ENCODE measurements at regions not wholly inside any gene's neighbourhood (a gene's known extent, or its start where the extent isn't known, plus 50 kb on each side); places are given as distances from the start of the nearest gene placed in this dataset.

DNA sequence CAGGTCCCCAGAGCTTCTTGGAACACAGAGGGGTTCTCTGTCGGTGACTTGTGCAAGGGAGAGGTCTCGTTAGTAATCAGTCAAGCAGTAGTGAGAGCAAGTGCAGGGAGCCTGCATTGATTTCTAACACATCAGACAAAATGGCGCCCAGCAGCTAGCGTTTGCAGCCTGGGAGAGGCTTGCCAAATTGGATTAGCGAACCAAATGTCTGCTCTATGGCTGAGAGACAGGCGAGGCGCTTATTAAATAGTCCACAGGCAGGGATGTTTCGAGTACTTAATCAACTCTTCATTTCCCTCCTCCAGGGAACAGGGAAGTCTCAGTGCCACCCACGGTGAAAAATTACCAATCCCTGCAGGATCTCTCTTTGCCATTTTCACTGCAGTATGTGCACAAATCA lies 131.4 kb upstream of the SHB start:
- no peak for TF ChIP-seq CTCF (conservative IDR thresholded peaks at IDR 0.05)
- no peak overlapping the region for H3K27ac ChIP-seq

GRCh38 chr9:38198140-38198539 lies 129.1 kb upstream of the SHB start:
- TF ChIP-seq CTCF (conservative IDR thresholded peaks at IDR 0.05): no peak
- no peak overlapping the region for H3K27ac ChIP-seq

DNA sequence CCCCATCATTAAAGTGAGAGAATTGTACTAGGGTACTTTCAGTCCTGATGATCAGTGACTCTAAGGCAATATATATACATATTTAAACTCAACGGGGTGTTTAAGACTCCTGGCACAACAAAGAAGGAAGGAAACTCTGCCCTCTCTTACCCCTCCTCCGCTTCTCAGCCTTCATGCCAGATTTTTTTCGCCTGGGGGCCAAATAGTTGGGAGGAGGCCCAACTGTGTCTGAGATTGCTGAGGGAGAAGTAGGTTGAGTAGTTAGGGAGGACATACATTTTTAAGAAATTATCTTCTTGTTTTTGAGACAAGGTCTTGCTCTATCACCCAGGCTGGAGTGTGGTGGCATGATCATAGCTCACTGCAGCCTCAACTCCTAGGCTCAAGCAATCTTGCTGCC lies 127.7 kb upstream of the SHB start:
- no peak overlapping the region for H3K27ac ChIP-seq
- no peak for TF ChIP-seq CTCF (conservative IDR thresholded peaks at IDR 0.05)

DNA sequence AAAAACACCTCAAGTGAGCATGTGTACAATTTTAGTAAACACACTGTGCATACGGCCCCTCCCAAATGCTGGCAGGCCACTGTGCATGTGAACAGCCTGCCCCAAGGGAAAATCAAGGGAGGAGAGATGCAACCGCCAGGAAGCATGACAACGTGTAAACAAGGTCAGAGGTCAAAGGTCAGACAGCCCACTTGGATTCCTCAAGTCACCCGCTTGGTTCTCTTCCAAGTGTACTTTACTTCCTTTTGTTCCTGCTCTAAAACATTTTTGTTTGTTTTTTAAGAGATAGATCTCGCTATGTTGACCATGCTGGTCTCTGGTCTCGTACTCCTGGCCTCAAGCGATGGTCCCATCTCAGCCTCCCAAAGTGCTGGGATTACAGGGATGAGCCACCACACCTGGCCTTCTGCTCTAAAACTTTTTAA lies 126.7 kb upstream of the SHB start:
- no peak overlapping the region for H3K27ac ChIP-seq

DNA sequence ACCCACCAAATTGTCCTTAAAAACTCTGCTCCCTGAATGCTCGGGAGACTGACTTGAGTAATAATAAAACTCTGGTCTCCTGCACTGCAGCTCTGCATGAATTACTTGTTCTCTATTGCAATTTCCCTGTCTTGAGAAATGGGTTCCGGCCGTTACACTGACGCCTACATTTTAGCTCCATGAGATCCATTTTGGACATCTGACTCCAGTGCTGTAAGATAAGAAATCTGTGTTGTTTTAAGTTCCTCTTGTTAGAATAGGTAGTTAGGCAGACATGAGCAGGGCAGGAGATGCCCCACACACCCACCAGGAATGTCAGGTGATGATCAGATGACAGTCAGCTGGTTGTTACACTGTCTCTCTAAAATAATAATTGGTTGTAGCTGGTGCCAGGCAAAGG lies 125.8 kb upstream of the SHB start:
- no peak for TF ChIP-seq CTCF (conservative IDR thresholded peaks at IDR 0.05)
- no peak overlapping the region for H3K27ac ChIP-seq

More for the DNA sequence above, 126.7 kb upstream of the SHB start:
- no peak for TF ChIP-seq CTCF (conservative IDR thresholded peaks at IDR 0.05)

GRCh38 chr9:38192731-38193265 lies 123.8 kb upstream of the SHB start:
- no peak overlapping the region for H3K27ac ChIP-seq
- TF ChIP-seq CTCF (conservative IDR thresholded peaks at IDR 0.05): no peak

DNA sequence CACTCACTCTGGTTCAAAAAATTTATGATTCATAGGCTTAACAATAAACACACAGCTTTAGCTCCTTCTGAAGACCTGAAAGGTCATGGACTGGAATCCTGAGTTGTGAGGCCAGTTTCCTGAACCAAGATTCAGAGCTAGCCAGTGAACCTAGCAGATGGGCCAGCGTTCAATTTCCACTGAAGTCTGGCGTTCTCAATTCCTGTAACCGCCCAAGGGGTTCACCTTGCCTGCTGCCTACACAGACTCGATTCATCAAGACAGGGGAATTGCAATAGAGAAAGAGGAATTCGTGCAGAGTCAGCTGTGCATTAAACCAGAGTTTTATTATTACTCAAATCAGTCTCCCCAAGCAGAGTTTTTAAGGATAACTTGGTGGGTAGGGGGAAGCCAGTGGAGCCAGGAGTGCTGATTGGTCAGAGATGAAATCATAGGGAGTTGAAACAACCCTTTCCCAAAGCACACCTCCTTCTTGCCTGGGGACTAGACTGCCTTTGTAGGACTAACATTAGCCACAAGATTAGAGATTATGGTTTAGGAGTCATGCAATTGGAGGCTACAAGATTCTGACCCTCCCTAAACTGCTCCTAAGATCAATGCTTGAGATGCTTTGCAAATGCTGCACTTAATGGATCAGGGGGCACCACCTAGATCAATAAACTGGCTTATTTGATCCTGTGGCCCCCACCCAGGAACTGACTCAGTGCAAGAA lies 117.5 kb upstream of the SHB start:
- H3K27ac ChIP-seq: no peak overlapping the region
- TF ChIP-seq CTCF (conservative IDR thresholded peaks at IDR 0.05): no peak
